Cerebellar cortex (tissue), 1 donor: ENCODE measurements at regions not wholly inside any gene's neighbourhood (a gene's known extent, or its start where the extent isn't known, plus 50 kb on each side); places are given as distances from the start of the nearest gene placed in this dataset.
A peak's percentile ranks its signal among the peaks of the same experiment; 100 is the strongest.
"Not testable (repeated sequence)": the region's sequence is repeated elsewhere in the genome, so short reads cannot be mapped to it uniquely, and the experiment has no call there.

Source experiments
- DNase-seq: peaks from one replicate; pipeline ENCODE4 v3.0.0-alpha.2; 2015; ENCODE audit warnings: low spot score

DNA sequence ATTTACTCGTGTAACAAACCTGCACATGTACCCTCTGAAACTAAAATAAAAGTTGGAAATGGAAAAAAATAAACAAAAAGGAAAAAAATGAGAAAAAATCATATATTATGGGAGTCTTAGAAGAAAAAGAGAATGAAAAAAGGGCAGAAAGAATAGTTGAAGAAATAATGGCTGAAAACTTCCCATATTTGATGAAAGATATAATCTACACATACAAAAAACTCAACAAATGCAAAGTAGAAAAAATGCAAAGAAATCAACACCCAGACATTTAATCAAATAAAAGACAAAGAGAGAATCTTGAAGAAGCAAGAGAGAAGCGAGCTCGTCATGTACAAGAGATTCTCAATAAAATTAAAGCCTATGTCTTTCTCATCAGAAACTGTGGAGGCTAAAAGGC, 73.8 kb downstream of the SLC25A46 start:
- DNase-seq = no peak

DNA sequence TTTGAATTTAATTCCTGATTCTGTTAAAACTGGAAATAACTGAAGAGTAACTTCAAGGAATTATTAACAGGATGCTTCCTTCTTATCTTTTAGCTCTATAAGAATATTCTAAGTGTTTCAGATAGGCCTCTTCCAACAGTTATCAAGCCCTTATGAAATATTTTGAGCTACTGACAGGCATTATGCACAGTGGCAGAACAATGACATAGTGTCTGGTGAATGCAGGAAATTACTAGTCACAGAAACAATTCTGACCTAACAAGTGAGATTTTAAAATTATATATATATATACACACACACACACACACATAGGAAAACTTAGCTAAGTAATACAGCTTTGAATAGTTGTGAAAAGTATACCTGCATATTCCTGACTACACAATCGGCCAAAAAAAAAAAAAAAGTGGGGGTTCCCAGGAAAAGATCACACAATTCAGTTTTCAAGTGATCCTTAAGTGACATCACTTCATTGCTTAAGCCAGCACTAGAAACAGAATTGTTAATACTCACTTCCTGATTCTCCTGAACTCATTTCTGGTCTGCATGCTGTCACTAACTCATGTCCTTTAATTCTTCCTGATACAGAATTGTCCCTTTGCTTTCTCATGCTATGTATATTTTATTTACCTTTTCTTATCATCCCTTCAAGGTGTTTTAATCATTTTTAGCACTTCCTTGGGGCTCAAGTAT, 77.3 kb downstream of the SLC25A46 start:
- no peak for DNase-seq

DNA sequence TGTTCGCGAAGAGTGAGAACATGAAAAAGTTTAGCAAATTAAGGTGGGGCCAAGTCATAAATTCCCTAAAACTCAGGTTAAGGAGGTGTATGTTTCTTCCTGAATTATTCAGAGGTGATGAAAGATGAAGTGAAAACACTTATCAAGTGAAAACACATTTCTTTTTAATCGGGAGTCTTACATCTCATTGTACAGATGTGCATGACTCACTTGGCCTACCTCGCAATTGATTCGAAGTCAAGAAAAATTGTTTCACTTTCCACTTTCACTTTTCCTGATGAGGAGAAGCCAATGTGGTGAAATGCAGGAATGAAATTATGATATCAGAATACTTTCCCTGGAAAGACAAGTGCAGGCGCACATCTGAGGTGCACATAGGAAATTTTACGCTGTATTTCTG, 78.7 kb downstream of the SLC25A46 start:
- no peak for DNase-seq

DNA sequence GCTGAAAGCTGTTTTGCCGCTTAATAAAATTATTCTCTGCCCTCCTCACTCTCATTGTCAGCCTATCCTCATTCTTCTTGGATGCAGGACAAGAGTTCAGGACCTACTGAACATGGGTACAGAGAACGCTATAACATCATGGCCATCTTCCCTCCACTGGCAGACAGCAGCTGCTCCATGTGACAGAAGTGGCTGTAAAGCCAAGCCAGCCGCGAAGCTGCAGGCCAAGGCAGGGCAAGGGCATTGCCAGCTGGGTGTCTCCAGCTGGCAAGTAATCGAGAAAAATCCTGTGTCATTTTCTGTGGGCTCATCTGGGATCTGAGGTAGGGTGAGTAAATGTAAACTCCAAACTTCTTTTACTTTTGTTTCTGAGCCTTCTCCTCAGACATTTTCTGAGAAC, 84.8 kb downstream of the SLC25A46 start:
- DNase-seq = no peak

DNA sequence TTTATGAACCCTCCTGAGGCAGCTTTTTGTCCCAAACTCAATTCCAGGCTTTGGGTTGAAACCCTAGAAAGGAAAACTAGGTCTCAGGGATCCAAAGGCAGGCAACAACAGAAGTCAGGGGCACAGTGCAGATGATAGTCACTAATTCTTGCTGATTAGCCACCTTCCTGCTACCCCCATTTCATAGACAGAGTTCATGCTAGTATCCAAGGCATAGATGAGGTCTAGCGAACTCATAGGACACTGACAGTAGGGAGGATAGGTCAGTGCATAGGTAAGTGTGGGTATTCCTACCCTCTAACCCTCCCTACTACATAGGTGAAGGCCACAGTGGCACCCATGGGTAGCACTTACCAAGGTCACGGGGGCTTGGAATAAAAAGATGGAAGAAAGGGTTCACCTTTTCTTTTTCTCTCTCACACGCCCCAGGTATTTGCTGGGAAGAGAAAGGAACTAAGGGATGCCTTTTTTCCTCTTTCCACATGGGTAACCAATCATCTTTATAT, 86.2 kb downstream of the SLC25A46 start:
- DNase-seq = no peak

DNA sequence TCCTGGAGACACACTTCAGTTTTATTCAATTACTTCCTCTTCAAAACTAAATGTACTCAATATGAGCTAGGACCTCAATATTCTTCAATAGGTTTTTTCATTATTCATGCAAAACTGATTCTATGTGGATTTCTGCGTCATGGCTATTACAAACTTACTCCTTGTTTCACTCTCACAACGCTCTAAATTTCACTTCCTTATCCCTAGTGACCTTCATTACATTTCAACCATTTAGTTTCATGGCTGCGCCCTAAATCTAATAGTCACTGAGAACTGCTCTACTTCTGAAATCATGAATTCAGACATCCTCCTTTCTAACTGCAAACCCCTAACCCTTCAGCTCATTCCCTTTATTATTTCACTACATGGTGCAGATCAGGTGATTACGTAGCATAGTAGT, 93.9 kb downstream of the SLC25A46 start:
- no peak for DNase-seq

DNA sequence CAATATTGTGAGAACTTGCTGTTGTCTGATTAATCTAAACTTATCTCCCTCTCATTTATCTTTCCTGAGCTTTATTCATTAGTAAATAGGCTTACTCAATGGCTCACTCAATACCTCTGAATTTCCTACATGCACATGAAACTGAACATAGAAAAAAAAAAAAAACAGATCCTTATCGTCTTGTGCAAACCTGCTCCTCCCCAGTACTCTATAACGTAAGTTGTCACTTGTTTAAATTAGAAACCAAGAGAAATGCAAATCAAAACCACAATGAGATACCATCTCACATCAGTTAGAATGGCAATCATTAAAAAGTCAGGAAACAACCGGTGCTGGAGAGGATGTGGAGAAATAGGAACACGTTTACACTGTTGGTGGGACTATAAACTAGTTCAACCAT, 96.1 kb downstream of the SLC25A46 start:
- not testable (repeated sequence) for DNase-seq

DNA sequence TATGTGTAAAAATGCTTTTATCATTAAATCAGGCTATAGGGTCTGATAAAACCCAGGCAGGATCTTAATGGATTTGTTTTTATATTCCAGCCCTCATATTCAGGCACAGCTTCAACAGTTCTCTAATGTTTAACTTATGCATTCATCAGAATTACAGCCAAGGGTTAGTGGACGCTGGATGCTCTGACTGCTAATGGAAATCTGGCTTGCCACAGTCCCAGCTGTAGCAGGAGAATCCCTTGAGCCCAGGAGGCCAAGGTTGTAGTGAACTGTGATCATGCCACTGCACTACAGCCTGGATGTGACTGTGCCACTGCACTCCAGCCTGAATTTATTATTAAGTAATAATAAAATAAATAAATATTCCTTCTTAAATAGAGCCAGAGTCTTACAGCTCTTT, 98.0 kb downstream of the SLC25A46 start:
- DNase-seq = no peak

DNA sequence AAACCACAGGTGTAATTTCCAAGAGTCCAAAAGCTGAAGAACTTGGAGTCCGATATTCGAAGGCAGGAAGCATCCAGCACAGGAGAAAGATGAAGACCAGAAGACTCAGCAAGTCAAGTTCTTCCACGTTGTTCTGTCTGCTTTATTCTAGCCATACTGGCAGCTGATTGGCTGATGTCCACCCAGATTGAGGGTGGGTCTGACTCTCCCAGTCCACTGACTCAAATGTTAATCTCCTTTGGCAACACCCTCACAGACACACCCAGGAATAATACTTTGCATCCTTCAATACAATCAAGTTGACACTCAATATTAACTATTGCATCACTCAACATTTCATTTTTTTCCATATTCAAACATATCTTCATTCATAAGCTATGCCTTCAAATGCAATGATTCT, 99.5 kb downstream of the SLC25A46 start:
- not testable (repeated sequence) for DNase-seq

DNA sequence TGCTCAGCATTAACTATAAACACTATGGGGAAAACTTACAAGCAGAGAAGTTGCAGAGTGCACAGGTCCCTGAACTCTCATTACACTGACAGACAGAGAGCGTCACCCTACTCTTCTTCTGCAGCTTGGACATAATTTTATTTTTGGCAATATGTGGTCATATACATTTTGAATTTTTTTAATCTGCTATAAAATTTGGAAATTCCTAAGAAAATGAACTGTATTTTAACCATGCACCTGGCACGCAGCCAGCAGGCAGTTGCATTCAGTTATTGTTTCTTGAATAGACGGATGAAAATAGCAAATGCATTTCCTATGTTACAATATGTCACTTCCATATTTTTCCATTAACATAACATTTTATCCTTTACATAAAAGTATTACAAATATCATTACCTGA, 100.2 kb downstream of the SLC25A46 start:
- no peak for DNase-seq

DNA sequence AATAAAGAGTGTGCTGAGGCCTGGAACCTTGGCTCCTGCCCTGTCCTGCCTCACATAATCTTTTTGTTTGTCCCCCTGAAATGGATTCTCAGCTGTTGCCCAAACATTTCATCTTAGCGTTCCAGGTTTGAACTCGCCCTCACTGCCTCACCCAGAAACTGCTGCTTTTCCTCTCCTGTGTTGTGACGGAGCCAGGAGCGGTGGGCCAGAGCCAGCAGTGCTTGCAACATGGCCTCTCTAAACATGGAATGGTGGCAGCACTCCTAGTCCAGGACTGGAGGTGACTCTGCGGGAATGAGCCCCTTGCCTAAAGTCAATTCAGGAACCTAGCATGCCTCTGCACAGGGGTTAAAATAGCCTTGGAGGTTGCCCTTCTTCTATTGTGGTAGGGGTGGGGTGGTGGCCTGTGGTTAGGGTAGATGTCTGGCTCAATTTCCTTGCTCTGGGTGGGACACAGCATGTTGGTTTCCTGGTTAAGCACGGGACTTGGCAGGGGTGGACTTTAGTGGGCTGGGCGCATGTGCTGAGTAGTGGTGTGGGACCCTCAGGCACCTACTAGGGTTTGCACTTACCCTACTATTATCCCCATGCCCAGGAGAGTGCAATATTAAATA, 101.6 kb downstream of the SLC25A46 start:
- no peak for DNase-seq

DNA sequence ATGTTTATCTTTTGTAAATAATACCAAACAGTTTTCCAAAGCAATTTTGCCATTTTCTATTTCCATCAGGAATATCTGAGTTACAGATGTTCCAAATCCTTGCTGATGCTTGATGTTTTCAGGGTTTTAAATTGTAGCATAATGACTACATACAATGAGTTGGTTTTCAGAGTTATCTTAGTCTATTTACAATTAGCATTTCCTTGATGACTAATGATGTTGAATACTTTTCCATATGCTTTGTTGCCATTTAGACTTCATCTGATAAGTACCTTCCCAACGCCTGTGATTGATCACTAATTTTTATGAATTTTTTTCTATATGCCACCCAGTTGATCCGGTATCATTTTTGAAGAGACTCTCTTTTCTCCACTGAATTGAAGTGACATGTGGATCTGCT, 102.3 kb downstream of the SLC25A46 start:
- DNase-seq = no peak

DNA sequence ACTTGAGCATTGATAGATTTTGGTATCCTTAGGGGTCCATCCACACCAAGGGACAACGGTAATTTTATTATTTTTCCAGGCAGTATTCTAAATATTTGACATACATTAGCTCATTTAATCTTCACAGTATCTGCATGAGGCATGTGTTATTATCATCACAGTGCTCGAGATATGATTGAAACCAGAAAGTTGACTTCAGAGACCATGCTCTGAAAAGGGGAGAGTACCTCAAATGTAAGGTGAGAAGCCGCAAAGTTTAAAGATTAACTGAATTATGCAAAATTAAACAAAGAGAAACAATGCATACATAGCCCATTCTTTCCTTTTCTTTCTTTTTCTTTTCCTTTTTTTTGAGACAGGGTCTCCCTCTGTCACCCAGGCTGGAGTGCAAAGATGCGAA, 104.1 kb downstream of the SLC25A46 start:
- no peak for DNase-seq

DNA sequence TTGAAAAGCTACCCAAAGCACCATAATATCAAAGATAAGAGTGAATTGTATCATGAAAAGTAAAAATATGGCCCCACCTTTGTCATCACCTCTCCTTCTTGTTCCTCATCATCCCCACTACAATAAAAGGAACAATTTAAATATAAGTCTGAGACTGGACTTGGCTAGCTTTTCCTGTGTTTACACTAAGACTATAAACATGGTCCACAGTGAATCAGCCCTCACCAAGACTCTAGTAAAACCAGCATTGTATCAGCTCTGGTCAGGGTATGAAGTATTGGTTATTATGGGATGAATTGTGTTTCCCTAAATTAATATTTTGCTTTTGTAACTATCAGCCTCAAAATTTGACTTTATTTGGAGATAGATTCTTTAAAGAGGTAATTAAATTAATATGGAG, 105.4 kb downstream of the SLC25A46 start:
- no peak for DNase-seq

DNA sequence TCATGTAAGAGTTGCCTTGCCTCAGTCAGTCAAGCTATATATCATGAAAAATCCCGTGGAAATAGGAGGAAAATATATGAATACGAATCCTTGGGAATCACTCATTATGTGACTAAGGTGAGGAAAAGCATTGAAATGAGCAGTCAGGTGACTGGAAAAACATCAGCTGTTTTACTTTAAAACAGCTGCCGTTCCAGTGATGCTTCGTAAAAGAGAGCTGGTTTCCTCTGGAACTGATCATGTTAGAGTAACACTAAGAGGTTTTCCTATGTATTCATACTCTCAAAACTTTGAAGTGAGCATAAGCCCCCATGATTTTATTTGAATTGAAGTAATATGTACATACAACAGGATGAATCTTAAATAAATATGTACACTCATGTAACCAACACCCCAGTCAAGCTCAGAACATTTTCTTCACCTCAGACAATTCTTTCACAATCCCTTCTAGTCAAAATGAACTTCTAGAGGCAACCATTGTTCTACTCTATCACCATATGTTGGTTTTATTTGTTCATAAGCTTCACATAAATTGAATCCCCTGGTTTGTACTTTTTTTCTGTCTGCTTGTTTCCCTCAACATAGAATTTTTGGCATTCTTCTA, 107.7 kb downstream of the SLC25A46 start:
- DNase-seq = no peak

DNA sequence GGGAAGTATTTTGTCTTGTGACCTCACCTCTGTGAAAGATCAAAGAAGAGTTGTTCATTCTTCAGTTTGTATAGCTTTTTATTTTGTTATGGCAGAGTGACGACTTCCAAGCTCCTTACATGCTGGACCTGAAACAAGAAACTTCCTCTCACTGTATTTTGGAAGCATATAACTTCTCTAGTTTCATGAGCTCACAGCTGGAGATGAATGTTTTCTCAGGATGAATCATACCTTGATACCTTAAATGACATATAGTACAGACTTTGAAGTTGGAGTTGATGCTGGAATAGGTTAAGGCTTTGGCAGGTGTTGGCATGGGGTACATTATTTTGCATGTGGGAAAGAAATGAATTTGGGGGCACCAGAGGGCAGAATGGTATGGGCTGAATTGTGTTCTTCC, 112.5 kb downstream of the SLC25A46 start:
- no peak for DNase-seq

DNA sequence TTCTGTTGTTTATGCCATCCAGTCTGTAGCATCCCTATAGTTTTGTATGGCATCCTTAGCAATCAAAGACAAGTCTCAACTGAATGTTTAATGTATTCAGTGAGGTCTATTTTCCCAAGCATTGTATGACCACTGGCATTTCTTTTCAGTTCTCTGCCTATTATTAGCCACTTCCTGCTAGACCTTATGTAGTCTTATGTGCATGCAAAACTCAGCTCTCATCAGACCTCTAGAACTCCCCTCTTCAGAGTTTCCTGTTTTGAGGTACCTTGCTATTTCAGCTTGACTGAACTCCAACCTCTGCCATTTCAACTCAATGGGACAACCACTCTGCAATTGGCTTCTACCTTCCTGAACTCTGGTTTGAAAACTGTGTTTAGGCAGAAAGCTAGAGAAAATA, 113.2 kb downstream of the SLC25A46 start:
- DNase-seq = no peak

DNA sequence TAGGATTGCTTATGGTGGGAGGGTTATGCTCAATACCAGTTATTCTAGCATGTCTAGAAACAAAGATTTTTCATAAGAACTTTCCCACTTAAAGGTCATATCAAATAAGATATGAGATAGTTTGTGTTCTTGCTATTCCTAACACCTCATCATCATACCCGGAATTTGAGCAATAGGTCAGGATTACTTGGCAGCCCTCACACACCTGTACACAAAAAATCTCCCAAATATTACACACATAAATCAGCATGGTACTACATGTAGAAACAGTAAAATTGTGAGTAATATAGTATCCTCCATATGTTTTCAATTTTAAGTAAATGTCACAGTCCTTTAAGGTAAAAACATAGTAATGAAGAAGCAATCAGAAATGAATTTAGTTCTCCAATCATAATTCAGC, 113.7 kb downstream of the SLC25A46 start:
- no peak for DNase-seq

DNA sequence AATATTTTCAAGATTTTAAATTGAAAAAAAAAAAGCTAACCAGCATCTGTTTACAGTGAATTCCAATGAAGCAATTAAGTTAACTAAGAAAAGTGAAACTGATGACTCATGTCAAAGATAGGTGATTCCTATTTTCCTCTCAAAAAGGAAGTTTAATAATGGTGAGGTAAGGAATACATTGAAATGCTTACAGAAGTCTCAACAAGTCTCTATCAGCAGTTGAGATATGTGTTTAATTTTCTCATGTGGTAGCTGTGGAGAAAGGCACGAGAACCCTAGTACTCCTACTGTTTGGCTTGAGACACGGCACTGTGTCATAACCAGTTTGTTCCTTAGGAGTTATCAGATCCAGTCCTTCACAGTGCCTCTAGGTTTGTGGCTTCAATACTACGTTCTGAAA, 114.5 kb downstream of the SLC25A46 start:
- DNase-seq = no peak

DNA sequence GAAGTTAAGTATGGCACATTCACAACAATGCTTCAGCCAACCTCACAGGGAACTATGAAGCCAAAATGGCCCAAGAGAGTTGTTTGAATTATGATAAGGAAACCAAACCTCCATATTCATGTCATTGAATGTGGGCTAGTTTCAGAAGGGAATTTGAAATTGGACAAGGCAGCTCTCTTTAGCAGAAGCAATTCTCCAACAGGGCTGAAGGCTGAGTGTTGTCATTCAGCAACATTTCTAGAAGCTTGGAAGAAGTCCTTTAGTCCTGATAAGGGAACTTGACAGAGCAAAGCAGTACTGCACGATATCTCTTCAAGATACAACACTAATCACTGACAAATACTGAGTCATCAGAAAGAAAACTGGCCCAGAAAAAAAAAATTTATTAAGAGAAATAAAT, 115.4 kb downstream of the SLC25A46 start:
- no peak for DNase-seq

DNA sequence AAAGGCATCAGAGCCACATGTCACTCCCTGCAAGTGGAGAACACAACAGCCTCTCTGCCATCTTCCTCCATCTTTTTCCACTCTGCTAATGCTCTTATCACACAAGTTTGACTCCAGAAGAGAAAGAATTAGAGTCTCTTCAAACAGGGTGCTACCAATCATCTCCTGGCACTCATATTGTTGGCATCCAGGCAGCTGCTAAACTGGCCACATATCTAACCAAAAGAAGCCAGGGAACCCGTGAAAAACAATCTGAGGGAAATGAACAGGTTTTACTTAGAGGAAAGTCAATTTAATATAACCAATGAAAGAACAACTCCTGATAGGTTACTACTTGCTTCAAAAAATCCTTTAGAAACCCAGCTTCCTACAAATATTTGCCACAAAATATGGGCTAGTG, 117.2 kb downstream of the SLC25A46 start:
- no peak for DNase-seq

DNA sequence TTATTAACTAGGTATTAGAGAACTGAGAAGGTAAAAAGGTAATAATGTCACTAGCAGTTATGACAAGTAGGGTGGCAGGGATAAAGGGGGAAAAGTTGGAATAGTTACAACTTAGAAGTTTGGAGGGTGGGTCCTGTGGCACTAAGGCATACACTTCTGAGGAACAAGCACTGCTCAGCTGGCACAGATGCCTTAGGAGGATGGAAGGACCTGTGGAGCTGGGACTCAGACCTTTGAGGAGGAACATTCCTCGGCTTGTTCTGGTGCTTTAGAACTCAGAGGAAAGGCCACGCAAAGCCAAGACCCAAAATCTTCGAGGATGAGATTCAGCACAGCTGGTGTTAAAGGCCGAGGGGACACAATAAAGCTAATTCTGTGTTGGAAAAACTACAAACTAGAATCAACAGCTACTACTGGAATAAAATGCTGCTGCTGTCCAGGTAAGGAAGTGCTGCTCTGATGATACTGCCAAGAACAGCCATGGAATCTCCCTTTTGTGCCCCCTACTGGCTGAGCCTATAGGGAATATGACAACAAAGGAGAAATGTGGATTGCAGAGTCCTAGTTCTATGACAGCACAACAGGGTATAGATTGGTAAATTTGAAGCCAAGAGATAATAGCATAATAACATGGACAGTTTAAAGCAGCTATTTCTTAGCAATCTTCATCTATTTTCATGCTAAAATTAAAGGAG, 126.7 kb downstream of the SLC25A46 start:
- peak; percentile 14 for DNase-seq

DNA sequence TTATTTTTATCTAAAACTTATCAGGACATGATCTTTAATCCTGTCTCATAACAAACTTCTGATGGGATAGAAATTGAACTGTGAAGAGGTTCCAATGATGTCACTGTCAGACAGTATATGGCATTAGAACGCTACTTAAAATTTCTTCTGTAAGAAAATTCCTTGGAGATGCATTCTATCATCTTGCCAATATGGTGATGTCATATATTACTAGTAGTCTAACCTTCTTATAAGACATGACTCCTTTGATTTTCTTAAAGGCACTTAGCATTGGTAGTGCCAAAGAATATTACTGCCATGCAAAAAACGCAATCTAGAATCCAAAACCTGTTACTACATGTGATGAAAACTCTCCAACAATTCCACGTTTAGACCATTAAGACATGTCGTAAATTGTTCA, 131.1 kb downstream of the SLC25A46 start:
- no peak for DNase-seq
